Upper lobe of right lung (tissue), 1 donor: ENCODE measurements at regions not wholly inside any gene's neighbourhood (a gene's known extent, or its start where the extent isn't known, plus 50 kb on each side); places are given as distances from the start of the nearest gene placed in this dataset.

Source experiments
- ATAC-seq: fragments of 200-7000 bp; cut with Tn5 transposase; one replicate; pipeline ENCODE4 v1.9.1; 2020; ENCODE audit warnings: mild to moderate bottlenecking, moderate library complexity
- DNase-seq: peaks from one replicate; pipeline ENCODE4 v3.0.0-alpha.2; 2020
- H3K27ac ChIP-seq: fragments of 200-600 bp; one replicate; pipeline ENCODE4 v1.8.0; 2022
- H3K27me3 ChIP-seq: fragments of 200-600 bp; one replicate; pipeline ENCODE4 v1.8.0; 2022; ENCODE audit warnings: mild to moderate bottlenecking
- H3K36me3 ChIP-seq: fragments of 200-600 bp; one replicate; pipeline ENCODE4 v1.8.0; 2022
- H3K4me1 ChIP-seq: fragments of 200-600 bp; one replicate; pipeline ENCODE4 v1.8.0; 2022
- H3K4me3 ChIP-seq: fragments of 200-600 bp; one replicate; pipeline ENCODE4 v1.8.0; 2022; ENCODE audit warnings: mild to moderate bottlenecking
- H3K9me3 ChIP-seq: fragments of 200-600 bp; one replicate; pipeline ENCODE4 v1.8.0; 2022
- CTCF ChIP-seq: fragments of 200-600 bp; IDR thresholded peaks from one replicate; pipeline ENCODE4 v1.8.0; 2022; ENCODE audit warnings: antibody characterized with exemption
- intact Hi-C: fragments of 100-400 bp; cut with DNase I; formaldehyde crosslinking; loops from one replicate; pipeline ENCODE4 v1.11.0; 2022
- donor health status: DM: no; HTN: yes; CAD: no; lungs with severe emphysema.

- no peak for DNase-seq
- no peaks in the 10 kb centered on the region for H3K27me3 ChIP-seq
- H3K36me3 ChIP-seq: no peaks in the 10 kb centered on the region
- no peaks in the 10 kb centered on the region for H3K4me1 ChIP-seq
- no peak for TF ChIP-seq CTCF
- no peak overlapping the region for H3K4me3 ChIP-seq
- H3K9me3 ChIP-seq: no peaks in the 10 kb centered on the region
- ATAC-seq: no peak
- intact Hi-C loops: no loop called here
- H3K27ac ChIP-seq: no peak overlapping the region
Measured at GRCh38 chr15:36254426-36254825, 325.0 kb upstream of the CDIN1 start.

- intact Hi-C loops: no loop called here
- Histone ChIP-seq H3K27ac (no peak overlapping the region), H3K36me3 (no peaks in the 10 kb centered on the region), H3K27me3 (no peaks in the 10 kb centered on the region), H3K4me1 (no peaks in the 10 kb centered on the region), H3K9me3 (no peaks in the 10 kb centered on the region), H3K4me3 (no peak overlapping the region)
- TF ChIP-seq CTCF: no peak
- ATAC-seq: no peak
- no peak for DNase-seq
Measured at GRCh38 chr15:36256404-36256807, 323.0 kb upstream of the CDIN1 start.

GRCh38 chr15:36263666-36264065 is 315.8 kb upstream of the CDIN1 start:
- no peak overlapping the region for H3K4me3 ChIP-seq
- H3K27me3 ChIP-seq: no peaks in the 10 kb centered on the region
- no peak for TF ChIP-seq CTCF
- no peaks in the 10 kb centered on the region for H3K36me3 ChIP-seq
- DNase-seq (no peak), ATAC-seq (peak; percentile 36)
- H3K27ac ChIP-seq: no peak overlapping the region
- intact Hi-C loops: no loop called here
- no peaks in the 10 kb centered on the region for H3K4me1 ChIP-seq
- H3K9me3 ChIP-seq: no peaks in the 10 kb centered on the region

GRCh38 chr15:36265422-36265821 is 314.0 kb upstream of the CDIN1 start:
- Histone ChIP-seq H3K27ac (no peak overlapping the region), H3K36me3 (no peaks in the 10 kb centered on the region), H3K9me3 (no peaks in the 10 kb centered on the region), H3K4me1 (no peaks in the 10 kb centered on the region), H3K4me3 (no peak overlapping the region), H3K27me3 (no peaks in the 10 kb centered on the region)
- ATAC-seq (no peak), DNase-seq (no peak)
- intact Hi-C loops: no loop called here
- TF ChIP-seq CTCF: no peak

- Histone ChIP-seq H3K4me1 (no peaks in the 10 kb centered on the region), H3K27me3 (no peaks in the 10 kb centered on the region), H3K4me3 (no peak overlapping the region), H3K27ac (no peak overlapping the region), H3K36me3 (no peaks in the 10 kb centered on the region), H3K9me3 (peaks cover under 1% of the 10 kb centered on the region)
- DNase-seq: no peak
- intact Hi-C loops: no loop called here
- no peak for TF ChIP-seq CTCF
- no peak for ATAC-seq
Measured at GRCh38 chr15:36271048-36271447, 308.4 kb upstream of the CDIN1 start.

- intact Hi-C loops: no loop called here
- H3K27ac ChIP-seq: no peak overlapping the region
- H3K9me3 ChIP-seq: peaks cover 14% of the 10 kb centered on the region
- DNase-seq (no peak), ATAC-seq (no peak)
- H3K4me3 ChIP-seq: no peak overlapping the region
- no peak for TF ChIP-seq CTCF
- no peaks in the 10 kb centered on the region for H3K27me3 ChIP-seq
- no peaks in the 10 kb centered on the region for H3K36me3 ChIP-seq
- H3K4me1 ChIP-seq: no peaks in the 10 kb centered on the region
Measured at GRCh38 chr15:36275656-36276055, 303.8 kb upstream of the CDIN1 start.
